Upper lobe of left lung (tissue), 6 donors: ENCODE measurements at regions not wholly inside any gene's neighbourhood (a gene's known extent, or its start where the extent isn't known, plus 50 kb on each side); places are given as distances from the start of the nearest gene placed in this dataset.

Source experiments
- ATAC-seq, 2 donors: fragments of 200-7000 bp; cut with Tn5 transposase; one replicate each; pipeline ENCODE4 v1.9.1; 2022; ENCODE audit warnings: mild to moderate bottlenecking in 2 of 2, moderate library complexity in 2 of 2; ENCODE audit not compliant: low FRiP score in 2 of 2
- DNase-seq, 2 donors: peaks; one replicate each; pipeline ENCODE4 v3.0.0-alpha.2; 2019 to 2020
- H3K27ac ChIP-seq, 4 donors: fragments of 200-600 bp; sonication (generic); one replicate each; pipeline ENCODE4 v1.5.1; 2016 to 2019
- H3K27me3 ChIP-seq, 4 donors: fragments of 200-600 bp; sonication (generic); one replicate each; pipeline ENCODE4 v1.5.1; 2017 to 2019
- H3K36me3 ChIP-seq, 4 donors: fragments of 200-600 bp; sonication (generic); one replicate each; pipeline ENCODE4 v1.5.1; 2016 to 2019
- H3K4me1 ChIP-seq, 4 donors: fragments of 200-600 bp; sonication (generic); one replicate each; pipeline ENCODE4 v1.5.1; 2018 to 2019
- H3K4me3 ChIP-seq, 4 donors: fragments of 200-600 bp; sonication (generic); one replicate each; pipeline ENCODE4 v1.5.1; 2017 to 2019; ENCODE audit warnings: mild to moderate bottlenecking in 2 of 4, moderate library complexity in 1 of 4
- H3K9me3 ChIP-seq, 4 donors: fragments of 200-600 bp; sonication (generic); one replicate each; pipeline ENCODE4 v1.5.1; 2018 to 2019
- CTCF ChIP-seq, 6 experiments: fragments of 450-650 bp in 4 of 6; fragments of 200-600 bp in 2 of 6; sonication (generic) in 2 of 6; IDR thresholded peaks; one replicate each; pipeline ENCODE4 v1.5.1; 2016 to 2019; ENCODE audit warnings: antibody characterized with exemption in 6 of 6
- EP300 ChIP-seq, 4 donors: sonication (generic); formaldehyde crosslinking; IDR thresholded peaks; one replicate each; pipeline ENCODE4 v1.5.1; 2017; ENCODE audit warnings: antibody characterized with exemption in 4 of 4, control low read depth in 2 of 4
- POLR2A ChIP-seq, 4 donors: fragments of 450-650 bp; IDR thresholded peaks; one replicate each; pipeline ENCODE4 v1.5.1; 2016 to 2017; ENCODE audit warnings: antibody characterized with exemption in 4 of 4, mild to moderate bottlenecking in 2 of 4
- POLR2AphosphoS5 ChIP-seq, 2 donors: sonication (generic); formaldehyde crosslinking; IDR thresholded peaks; one replicate each; pipeline ENCODE4 v1.5.1; 2017; ENCODE audit warnings: antibody characterized with exemption in 2 of 2
- WGBS, 2 donors: methylation state at CpG; one replicate each; pipeline ENCODE4 v1.1.5; 2017 to 2018; 5-methylcytosine and 5-hydroxymethylcytosine counted together
- donor health status: DM: no; HTN: no; CAD: no; lungs with moderate emphysema.
- donor health status: DM: no; HTN: yes; CAD: no; lungs with severe emphysema.

GRCh38 chr5:159768243-159768642 lies 148.0 kb upstream of the ADRA1B start:
- Histone ChIP-seq H3K27ac (no peak overlapping the region), H3K9me3 (no peaks in the 10 kb centered on the region), H3K27me3 (no peaks in the 10 kb centered on the region), H3K4me3 (no peak overlapping the region), H3K36me3 (no peaks in the 10 kb centered on the region), H3K4me1 (peaks cover 5 to 9% (median 7%) of the 10 kb centered on the region in 4 donors)
- TF ChIP-seq POLR2AphosphoS5 (IDR thresholded peaks at IDR 0.05) (no peak), EP300 (IDR thresholded peaks at IDR 0.05) (no peak), CTCF (IDR thresholded peaks at IDR 0.05) (no peak)
- no peak for DNase-seq
- 25 to 49% methylated on average over 2 of the region's 2 CpGs for WGBS, 2 donors
- ATAC-seq = no peak

- 74 to 76% methylated on average over 6 of the region's 6 CpGs for WGBS, 2 donors
Observed at GRCh38 chr5:159772698-159773061, 143.6 kb upstream of the ADRA1B start.

GRCh38 chr5:159773062-159773924 lies 143.0 kb upstream of the ADRA1B start:
- H3K4me1 ChIP-seq = peaks cover 6 to 13% (median 10%) of the 10 kb centered on the region in 4 donors
- H3K4me3 ChIP-seq = peak overlapping the region in 3 of 4 donors; percentile 28 to 45 (median 44)
- DNase-seq (peak; percentile 76 to 93), ATAC-seq (peak; percentile 73 to 98)
- TF ChIP-seq CTCF (IDR thresholded peaks at IDR 0.05) = peak in 2 of 6 experiments; percentile 13 to 27
- peak in 2 of 4 donors; percentile 36 to 39 for TF ChIP-seq POLR2A (IDR thresholded peaks at IDR 0.05)
- peak in 1 of 2 donors; percentile 54 for TF ChIP-seq POLR2AphosphoS5 (IDR thresholded peaks at IDR 0.05)
- TF ChIP-seq EP300 (IDR thresholded peaks at IDR 0.05) = no peak
- H3K27ac ChIP-seq = peak overlapping the region; percentile 8 to 74 (median 46)
- no peaks in the 10 kb centered on the region for H3K36me3 ChIP-seq
- H3K9me3 ChIP-seq = no peaks in the 10 kb centered on the region
- H3K27me3 ChIP-seq = no peaks in the 10 kb centered on the region
- WGBS, 2 donors = 3 to 10% methylated on average over 21 to 67 of the region's 71 CpGs

More at GRCh38 chr5:159772698-159773061, 143.6 kb upstream of the ADRA1B start:
- DNase-seq = no peak
- TF ChIP-seq POLR2AphosphoS5 (IDR thresholded peaks at IDR 0.05) (no peak), EP300 (IDR thresholded peaks at IDR 0.05) (no peak), POLR2A (IDR thresholded peaks at IDR 0.05) (no peak), CTCF (IDR thresholded peaks at IDR 0.05) (no peak)
- H3K4me3 ChIP-seq = peak overlapping the region in 2 of 4 donors; percentile 44 to 45
- peak overlapping the region; percentile 8 to 74 (median 46) for H3K27ac ChIP-seq
- peaks cover 6 to 13% (median 10%) of the 10 kb centered on the region in 4 donors for H3K4me1 ChIP-seq
- no peaks in the 10 kb centered on the region for H3K27me3 ChIP-seq
- H3K9me3 ChIP-seq = no peaks in the 10 kb centered on the region
- H3K36me3 ChIP-seq = no peaks in the 10 kb centered on the region
- no peak for ATAC-seq

- 82 to 89% methylated on average over 9 of the region's 9 CpGs for WGBS, 2 donors
- no peak overlapping the region for H3K27ac ChIP-seq
- no peak for ATAC-seq
Observed at GRCh38 chr5:159774476-159775031, 141.7 kb upstream of the ADRA1B start.

More at GRCh38 chr5:159774476-159775031, 141.7 kb upstream of the ADRA1B start:
- Histone ChIP-seq H3K9me3 (no peaks in the 10 kb centered on the region), H3K4me3 (no peak overlapping the region), H3K27me3 (no peaks in the 10 kb centered on the region), H3K36me3 (no peaks in the 10 kb centered on the region), H3K4me1 (peaks cover 6 to 13% (median 10%) of the 10 kb centered on the region in 4 donors)
- no peak for DNase-seq
- TF ChIP-seq EP300 (IDR thresholded peaks at IDR 0.05) (no peak), CTCF (IDR thresholded peaks at IDR 0.05) (no peak), POLR2AphosphoS5 (IDR thresholded peaks at IDR 0.05) (no peak), POLR2A (IDR thresholded peaks at IDR 0.05) (no peak)
